ENCODE measurements at regions not wholly inside any gene's neighbourhood (a gene's known extent, or its start where the extent isn't known, plus 50 kb on each side); places are given as distances from the start of the nearest gene placed in this dataset.

- Histone ChIP-seq H3K4me2 (ENCODE audit: insufficient read depth, insufficient read length, low read length) (no peak overlapping the region), H3K4ac (ENCODE audit: low read depth, low read length) (no peak overlapping the region), H2AK5ac (ENCODE audit: insufficient read length, low read length) (no peak overlapping the region), H4K20me1 (ENCODE audit: control insufficient read depth, insufficient read depth, insufficient read length) (no peaks in the 10 kb centered on the region), H4K8ac (replicated peaks; ENCODE audit: insufficient read length, low read depth, low read length) (no peak overlapping the region), H3K27me3 (ENCODE audit: insufficient read depth, low read length) (no peaks in the 10 kb centered on the region), H3K23ac (ENCODE audit: insufficient read length, low read depth, low read length) (no peak overlapping the region), H3K18ac (ENCODE audit: insufficient read length, low read depth, low read length) (no peak overlapping the region), H3K4me1 (ENCODE audit: insufficient read depth, low read length) (no peaks in the 10 kb centered on the region; the same call in 1 of the 2 replicates), H3K27ac (ENCODE audit: insufficient read length, low read depth, low read length) (no peak overlapping the region), H2AFZ (ENCODE audit: low read length) (no peak overlapping the region), H2BK120ac (ENCODE audit: low read depth, low read length, poor library complexity, severe bottlenecking) (no peak overlapping the region), H4K91ac (ENCODE audit: insufficient read length, low read depth, low read length) (no peak overlapping the region), H3K79me2 (ENCODE audit: insufficient read depth, low read length) (peaks cover 4% of the 10 kb centered on the region; the same call in 1 of the 2 replicates), H2BK12ac (ENCODE audit: insufficient read length, low read depth, low read length) (no peak overlapping the region), H3K79me1 (ENCODE audit: insufficient read depth, low read depth, low read length, poor library complexity, severe bottlenecking) (peaks cover 5% of the 10 kb centered on the region), H3K56ac (ENCODE audit: insufficient read length, low read depth, low read length) (no peak overlapping the region), H2BK5ac (ENCODE audit: insufficient read length, low read length) (no peak overlapping the region), H3K9ac (ENCODE audit: extremely low read depth, insufficient read length, low read length) (no peak overlapping the region), H3K9me3 (ENCODE audit: control insufficient read depth, low read depth, low read length) (no peaks in the 10 kb centered on the region), H4K5ac (ENCODE audit: insufficient read length, low read depth, low read length) (no peak overlapping the region), H2BK15ac (ENCODE audit: low read depth, low read length) (no peak overlapping the region), H3K14ac (ENCODE audit: insufficient read depth, low read length) (no peak overlapping the region), H2BK20ac (ENCODE audit: low read depth, low read length, poor library complexity, severe bottlenecking) (no peak overlapping the region), H3K23me2 (ENCODE audit: insufficient read length, low read depth, low read length, poor library complexity, severe bottlenecking) (peaks cover 12% of the 10 kb centered on the region), H3T11ph (ENCODE audit: low read length) (no peak overlapping the region)
- Mint-ChIP-seq H3K4me3 (no peak overlapping the region), H3K36me3 (ENCODE audit: insufficient read depth in 1 of 3, low read depth in 3 of 3) (peaks cover 0 to 3% (median 2%) of the 10 kb centered on the region in 3 experiments; a peak in 2 of 7 replicates), H3K9me3 (no peaks in the 10 kb centered on the region), H3K27me3 (ENCODE audit: low read depth) (peaks cover 6% of the 10 kb centered on the region), H3K4me1 (peaks cover 14 to 26% of the 10 kb centered on the region in 2 experiments), H3K27ac (no peak overlapping the region; a peak in 2 of 7 replicates)
- no CpG with 5 or more reads among the region's 6 CpGs for WGBS (ENCODE audit: extremely low coverage, insufficient read length, low lambda C conversion rate)
- TF ChIP-seq, protein P1, sequence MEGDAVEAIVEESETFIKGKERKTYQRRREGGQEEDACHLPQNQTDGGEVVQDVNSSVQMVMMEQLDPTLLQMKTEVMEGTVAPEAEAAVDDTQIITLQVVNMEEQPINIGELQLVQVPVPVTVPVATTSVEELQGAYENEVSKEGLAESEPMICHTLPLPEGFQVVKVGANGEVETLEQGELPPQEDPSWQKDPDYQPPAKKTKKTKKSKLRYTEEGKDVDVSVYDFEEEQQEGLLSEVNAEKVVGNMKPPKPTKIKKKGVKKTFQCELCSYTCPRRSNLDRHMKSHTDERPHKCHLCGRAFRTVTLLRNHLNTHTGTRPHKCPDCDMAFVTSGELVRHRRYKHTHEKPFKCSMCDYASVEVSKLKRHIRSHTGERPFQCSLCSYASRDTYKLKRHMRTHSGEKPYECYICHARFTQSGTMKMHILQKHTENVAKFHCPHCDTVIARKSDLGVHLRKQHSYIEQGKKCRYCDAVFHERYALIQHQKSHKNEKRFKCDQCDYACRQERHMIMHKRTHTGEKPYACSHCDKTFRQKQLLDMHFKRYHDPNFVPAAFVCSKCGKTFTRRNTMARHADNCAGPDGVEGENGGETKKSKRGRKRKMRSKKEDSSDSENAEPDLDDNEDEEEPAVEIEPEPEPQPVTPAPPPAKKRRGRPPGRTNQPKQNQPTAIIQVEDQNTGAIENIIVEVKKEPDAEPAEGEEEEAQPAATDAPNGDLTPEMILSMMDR (conservative IDR thresholded peaks at IDR 0.05) = no peak
- no peak for DNase-seq
Measured at GRCh38 chr6:138689849-138690248, 83.7 kb upstream of the CCDC28A start.
